ENCODE measurements at regions not wholly inside any gene's neighbourhood (a gene's known extent, or its start where the extent isn't known, plus 50 kb on each side); places are given as distances from the start of the nearest gene placed in this dataset.

DNA sequence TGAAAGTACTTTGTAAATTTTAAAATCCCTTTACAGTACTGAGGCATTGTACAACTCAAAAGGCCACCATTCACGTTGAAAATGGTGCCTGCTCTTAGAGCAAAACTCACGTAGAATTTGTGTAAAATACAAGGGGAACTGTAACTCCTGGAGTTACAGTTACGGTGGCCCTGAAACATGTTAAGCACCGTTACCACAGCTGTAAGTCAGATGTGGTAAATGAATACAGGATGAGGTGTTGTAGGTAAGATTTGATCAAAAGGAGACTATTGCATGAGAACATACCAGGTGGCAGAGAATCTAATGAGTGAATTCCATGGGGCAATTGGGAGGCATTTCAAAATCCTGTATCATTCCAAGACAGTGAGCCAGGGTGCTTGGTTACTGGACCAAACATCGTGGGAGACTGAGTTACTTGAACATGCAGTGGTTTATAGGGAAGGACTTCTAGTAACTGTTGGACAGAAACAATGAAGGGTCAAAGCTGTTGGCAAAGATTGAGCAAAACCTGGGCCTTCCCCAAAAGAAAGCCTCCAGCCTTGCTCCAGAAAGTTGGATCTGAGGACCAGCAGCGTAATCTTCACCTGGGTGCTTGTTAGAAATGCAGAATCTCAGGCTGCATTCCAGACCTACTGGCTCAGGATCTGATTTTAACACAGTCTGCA is 535.8 kb upstream of the POU3F3 start:
- DNase-seq (ENCODE audit: extremely low spot score), result no peak

DNA sequence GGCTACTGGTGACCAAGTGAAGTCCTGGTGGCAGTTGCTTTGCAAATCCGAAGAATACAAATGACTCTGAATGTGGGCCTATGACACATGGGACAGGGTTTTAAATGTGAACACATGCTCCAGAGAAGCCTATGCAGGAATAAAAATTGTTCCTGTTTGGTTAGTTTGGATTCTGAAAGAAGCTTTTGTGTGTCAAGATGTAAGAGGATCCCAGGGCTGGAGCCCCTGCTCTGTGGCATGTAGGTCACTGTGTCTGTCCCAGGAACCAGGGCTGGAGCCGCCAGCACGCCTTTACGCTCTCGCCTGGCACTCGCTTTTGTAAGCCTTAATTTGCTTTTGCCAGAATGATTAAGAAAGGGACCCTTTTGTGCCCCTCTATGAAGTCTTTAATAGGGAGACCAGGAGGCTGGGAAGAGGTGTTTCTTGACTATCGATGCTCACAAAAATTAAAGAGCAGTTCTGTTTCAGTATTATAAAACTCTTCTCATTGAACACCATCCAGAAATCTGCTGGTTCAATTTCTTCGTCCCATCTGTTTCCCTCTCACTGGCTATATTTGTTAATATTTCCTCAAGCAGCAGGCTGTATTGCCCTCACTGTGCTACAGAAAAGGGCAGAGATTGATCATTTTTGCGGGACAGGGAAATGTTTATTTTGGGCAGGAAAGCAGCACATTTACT is 532.7 kb upstream of the POU3F3 start:
- CTCF ChIA-PET, result interaction anchor here (1.1 kb wide), 1 partner anchor 45 kb away, joined by 3 read pairs; no protein-coding TSS in a partner anchor
- TF ChIP-seq, protein P1, sequence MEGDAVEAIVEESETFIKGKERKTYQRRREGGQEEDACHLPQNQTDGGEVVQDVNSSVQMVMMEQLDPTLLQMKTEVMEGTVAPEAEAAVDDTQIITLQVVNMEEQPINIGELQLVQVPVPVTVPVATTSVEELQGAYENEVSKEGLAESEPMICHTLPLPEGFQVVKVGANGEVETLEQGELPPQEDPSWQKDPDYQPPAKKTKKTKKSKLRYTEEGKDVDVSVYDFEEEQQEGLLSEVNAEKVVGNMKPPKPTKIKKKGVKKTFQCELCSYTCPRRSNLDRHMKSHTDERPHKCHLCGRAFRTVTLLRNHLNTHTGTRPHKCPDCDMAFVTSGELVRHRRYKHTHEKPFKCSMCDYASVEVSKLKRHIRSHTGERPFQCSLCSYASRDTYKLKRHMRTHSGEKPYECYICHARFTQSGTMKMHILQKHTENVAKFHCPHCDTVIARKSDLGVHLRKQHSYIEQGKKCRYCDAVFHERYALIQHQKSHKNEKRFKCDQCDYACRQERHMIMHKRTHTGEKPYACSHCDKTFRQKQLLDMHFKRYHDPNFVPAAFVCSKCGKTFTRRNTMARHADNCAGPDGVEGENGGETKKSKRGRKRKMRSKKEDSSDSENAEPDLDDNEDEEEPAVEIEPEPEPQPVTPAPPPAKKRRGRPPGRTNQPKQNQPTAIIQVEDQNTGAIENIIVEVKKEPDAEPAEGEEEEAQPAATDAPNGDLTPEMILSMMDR (IDR thresholded peaks at IDR 0.05; ENCODE audit: control extremely low read depth, extremely low read depth, low read depth, missing control alignments), result no peak
- DNase-seq (ENCODE audit: extremely low spot score), result no peak
- POLR2A ChIA-PET, result no interaction called here

More for the DNA sequence above, 535.8 kb upstream of the POU3F3 start:
- TF ChIP-seq, protein P1 (IDR thresholded peaks at IDR 0.05; ENCODE audit: control extremely low read depth, extremely low read depth, low read depth, missing control alignments), result no peak
- ChIA-PET POLR2A (no interaction called here), CTCF (no interaction called here)

DNA sequence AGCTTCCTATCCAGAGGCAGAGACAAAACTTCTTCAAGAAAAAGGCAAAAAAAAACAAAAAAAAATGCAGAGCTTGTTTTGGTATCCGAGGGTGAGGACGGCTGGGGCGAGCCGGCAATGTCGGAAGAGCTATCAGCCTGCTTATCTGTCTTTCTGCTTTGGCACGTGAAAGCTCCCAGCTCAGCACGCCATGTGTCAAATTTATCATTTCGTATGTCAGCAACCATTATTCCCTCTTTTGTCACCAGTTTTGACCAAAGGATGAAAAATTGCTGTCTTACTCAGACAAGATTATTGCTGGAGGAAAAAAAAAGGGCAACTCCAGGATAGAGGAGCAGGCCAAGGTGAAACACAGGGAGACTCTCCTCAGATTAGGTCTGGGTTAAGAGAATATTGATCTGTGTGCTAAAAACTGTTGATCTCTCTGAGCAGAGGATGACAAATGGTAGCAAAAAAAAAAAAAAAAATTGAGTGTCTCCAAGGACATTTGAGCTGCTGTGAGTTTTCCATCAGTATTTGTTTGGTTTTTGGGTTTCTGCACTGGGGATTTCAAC is 532.0 kb upstream of the POU3F3 start:
- CTCF ChIA-PET, result interaction anchor here (1.1 kb wide), 1 partner anchor 45 kb away, joined by 3 read pairs; no protein-coding TSS in a partner anchor
- TF ChIP-seq, protein P1 (IDR thresholded peaks at IDR 0.05; ENCODE audit: control extremely low read depth, extremely low read depth, low read depth, missing control alignments), result no peak
- DNase-seq (ENCODE audit: extremely low spot score), result no peak
- POLR2A ChIA-PET, result interaction anchor here (0.7 kb wide), 1 partner anchor 34 kb away, joined by 3 read pairs; no protein-coding TSS in a partner anchor

DNA sequence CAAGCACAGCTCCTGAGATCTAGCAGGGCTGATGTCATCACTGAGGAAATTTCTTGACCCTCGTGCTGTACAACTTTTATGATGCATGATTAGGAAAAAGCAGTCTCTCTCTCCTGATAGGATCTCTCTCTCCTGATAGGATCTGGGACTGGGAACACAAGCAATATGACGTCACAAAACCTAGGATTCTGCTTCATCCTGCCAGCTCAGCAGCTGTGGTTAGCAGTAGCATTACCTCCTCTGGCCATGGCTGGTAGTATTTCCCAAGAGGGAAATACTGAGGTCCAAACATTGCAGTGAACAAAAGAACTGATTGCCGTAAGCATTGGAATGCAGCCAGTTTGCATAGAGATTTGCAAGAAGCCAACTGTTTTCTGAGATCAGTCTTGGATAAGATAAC is 521.2 kb upstream of the POU3F3 start:
- CTCF ChIA-PET, result no interaction called here
- TF ChIP-seq, protein P1 (IDR thresholded peaks at IDR 0.05; ENCODE audit: control extremely low read depth, extremely low read depth, low read depth, missing control alignments), result no peak
- no peak for DNase-seq (ENCODE audit: extremely low spot score)
- POLR2A ChIA-PET, result no interaction called here

DNA sequence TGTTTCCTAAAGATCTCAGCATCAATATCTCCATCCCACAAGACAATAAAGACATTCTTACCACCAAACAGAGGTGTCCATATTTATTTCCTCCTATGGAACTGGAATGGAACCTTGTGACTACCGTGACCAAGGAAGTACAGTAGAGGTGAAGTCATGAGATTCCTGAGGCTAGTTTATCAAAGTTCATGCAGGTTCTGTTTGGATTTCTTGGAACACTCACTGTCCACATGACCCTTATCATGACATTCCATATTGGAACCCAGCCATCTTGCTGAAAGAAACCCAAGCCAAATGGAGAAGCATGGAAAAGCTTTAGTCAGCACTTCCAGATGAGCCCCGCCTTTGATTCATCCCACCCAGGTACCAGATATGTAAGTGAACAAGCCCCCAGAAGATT is 516.0 kb upstream of the POU3F3 start:
- POLR2A ChIA-PET, result no interaction called here
- no peak for DNase-seq (ENCODE audit: extremely low spot score)
- CTCF ChIA-PET, result no interaction called here

DNA sequence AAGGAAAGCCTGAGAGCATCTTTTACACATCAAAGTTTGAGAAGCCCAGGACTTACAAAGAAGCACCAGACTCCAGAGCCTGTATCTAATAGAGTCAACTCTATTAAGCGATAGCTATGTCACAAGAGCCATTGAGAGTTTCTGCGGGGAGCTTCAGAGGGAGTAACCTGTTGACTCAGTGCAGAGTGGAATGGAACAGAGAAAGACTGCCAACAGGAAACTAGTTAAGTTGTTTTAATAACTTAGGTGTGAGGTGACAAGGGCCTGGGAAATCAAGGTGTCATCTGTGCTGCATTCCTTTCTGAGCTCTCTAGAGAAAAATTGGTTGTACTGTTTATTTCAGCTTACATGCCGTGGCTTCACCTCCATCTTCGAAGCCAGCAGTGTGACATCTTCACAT is 513.8 kb upstream of the POU3F3 start:
- no peak for DNase-seq (ENCODE audit: extremely low spot score)
- CTCF ChIA-PET, result no interaction called here
- TF ChIP-seq, protein P1 (IDR thresholded peaks at IDR 0.05; ENCODE audit: control extremely low read depth, extremely low read depth, low read depth, missing control alignments), result no peak
- POLR2A ChIA-PET, result no interaction called here

More for the DNA sequence above, 516.0 kb upstream of the POU3F3 start:
- TF ChIP-seq, protein P1 (IDR thresholded peaks at IDR 0.05; ENCODE audit: control extremely low read depth, extremely low read depth, low read depth, missing control alignments), result no peak
